Mucosa of rectum (tissue), 2 donors: ENCODE measurements at regions not wholly inside any gene's neighbourhood (a gene's known extent, or its start where the extent isn't known, plus 50 kb on each side); places are given as distances from the start of the nearest gene placed in this dataset.

ENCODE experiments used
- H3K27ac ChIP-seq, 2 donors: one replicate each; pipeline ENCODE4 v1.7.0; 2013; ENCODE audit warnings: inconsistent platforms in 2 of 2, low read depth in 2 of 2, low read length in 2 of 2
- H3K27me3 ChIP-seq, 2 donors: one replicate each; pipeline ENCODE4 v1.7.0; 2013; ENCODE audit warnings: low read length in 2 of 2; ENCODE audit not compliant: control insufficient read depth in 2 of 2, insufficient read depth in 2 of 2
- H3K36me3 ChIP-seq, 2 donors: one replicate each; pipeline ENCODE4 v1.7.0; 2013; ENCODE audit warnings: low read length in 2 of 2; ENCODE audit not compliant: control insufficient read depth in 2 of 2, insufficient read depth in 2 of 2
- H3K4me1 ChIP-seq, 2 donors: one replicate each; pipeline ENCODE4 v1.7.0; 2013; ENCODE audit warnings: low read length in 2 of 2, mild to moderate bottlenecking in 1 of 2; ENCODE audit not compliant: control insufficient read depth in 2 of 2, insufficient read depth in 2 of 2
- H3K4me3 ChIP-seq, 2 donors: one replicate each; pipeline ENCODE4 v1.7.0; 2013; ENCODE audit warnings: low read length in 2 of 2
- H3K9ac ChIP-seq, 2 donors: one replicate each; pipeline ENCODE4 v1.7.0; 2013; ENCODE audit warnings: low read length in 2 of 2, low read depth in 1 of 2, mild to moderate bottlenecking in 1 of 2
- H3K9me3 ChIP-seq, 2 donors: one replicate each; pipeline ENCODE4 v1.7.0; 2013; ENCODE audit warnings: low read length in 2 of 2; ENCODE audit not compliant: control insufficient read depth in 2 of 2
- donor health status: healthy.
- donor health status: Normal muscosa, but diverticular disease.

- no peaks in the 10 kb centered on the region for H3K27me3 ChIP-seq
- no peaks in the 10 kb centered on the region for H3K9me3 ChIP-seq
- H3K36me3 ChIP-seq: no peaks in the 10 kb centered on the region
- peaks cover 0 to 12% of the 10 kb centered on the region in 2 donors for H3K4me1 ChIP-seq
- no peak overlapping the region for H3K4me3 ChIP-seq
- no peak overlapping the region for H3K9ac ChIP-seq
- H3K27ac ChIP-seq: peak overlapping the region; percentile 5 to 26
These were observed 341.5 kb downstream of the BCOR start for GRCh38 chrX:39756086-39756883.

GRCh38 chrX:39757971-39758370 is 339.8 kb downstream of the BCOR start:
- Histone ChIP-seq H3K36me3 (no peaks in the 10 kb centered on the region), H3K4me1 (peaks cover 0 to 10% of the 10 kb centered on the region in 2 donors), H3K4me3 (no peak overlapping the region), H3K27ac (no peak overlapping the region), H3K27me3 (no peaks in the 10 kb centered on the region), H3K9ac (no peak overlapping the region), H3K9me3 (no peaks in the 10 kb centered on the region)

GRCh38 chrX:39758791-39759525 is 338.8 kb downstream of the BCOR start:
- Histone ChIP-seq H3K4me3 (no peak overlapping the region), H3K36me3 (no peaks in the 10 kb centered on the region), H3K9me3 (no peaks in the 10 kb centered on the region), H3K9ac (no peak overlapping the region), H3K27ac (no peak overlapping the region), H3K27me3 (no peaks in the 10 kb centered on the region), H3K4me1 (peaks cover 0 to 10% of the 10 kb centered on the region in 2 donors)

DNA sequence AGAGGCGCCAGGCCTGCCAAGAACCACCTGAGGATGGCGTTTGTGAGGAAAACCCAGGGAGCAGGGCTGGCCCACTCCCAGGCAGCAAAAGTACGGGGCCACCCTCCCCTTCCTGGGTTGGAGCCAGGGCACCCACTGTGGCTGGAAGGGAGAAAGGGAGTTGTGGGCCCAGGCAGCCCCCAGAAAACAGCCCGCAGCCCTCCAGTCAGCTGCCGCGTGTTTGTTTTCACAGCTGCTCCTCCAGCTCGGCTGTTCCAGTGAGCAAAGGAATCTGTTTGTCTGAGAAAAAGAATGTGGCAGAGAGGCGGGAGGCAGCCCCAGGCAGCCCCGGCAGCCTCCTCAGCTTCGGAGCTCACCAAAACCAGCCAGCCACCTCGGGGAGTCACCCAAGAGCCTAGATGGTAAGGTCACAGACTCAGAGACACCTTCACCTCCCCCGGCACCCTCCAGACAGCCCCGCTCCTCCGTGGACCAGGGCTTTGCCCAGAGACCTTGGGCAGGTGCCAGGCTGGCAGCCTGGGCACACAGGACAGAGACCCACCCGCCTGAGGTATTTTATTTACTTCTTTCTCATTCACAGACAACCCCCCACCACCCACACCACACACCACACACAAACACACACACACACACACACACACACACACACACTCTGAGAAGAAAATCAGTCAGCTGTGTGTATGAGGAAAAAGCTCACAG is 338.1 kb downstream of the BCOR start:
- no peaks in the 10 kb centered on the region for H3K36me3 ChIP-seq
- no peak overlapping the region for H3K4me3 ChIP-seq
- no peak overlapping the region for H3K9ac ChIP-seq
- no peak overlapping the region for H3K27ac ChIP-seq
- H3K4me1 ChIP-seq: peaks cover 0 to 10% of the 10 kb centered on the region in 2 donors
- no peaks in the 10 kb centered on the region for H3K9me3 ChIP-seq
- no peaks in the 10 kb centered on the region for H3K27me3 ChIP-seq

DNA sequence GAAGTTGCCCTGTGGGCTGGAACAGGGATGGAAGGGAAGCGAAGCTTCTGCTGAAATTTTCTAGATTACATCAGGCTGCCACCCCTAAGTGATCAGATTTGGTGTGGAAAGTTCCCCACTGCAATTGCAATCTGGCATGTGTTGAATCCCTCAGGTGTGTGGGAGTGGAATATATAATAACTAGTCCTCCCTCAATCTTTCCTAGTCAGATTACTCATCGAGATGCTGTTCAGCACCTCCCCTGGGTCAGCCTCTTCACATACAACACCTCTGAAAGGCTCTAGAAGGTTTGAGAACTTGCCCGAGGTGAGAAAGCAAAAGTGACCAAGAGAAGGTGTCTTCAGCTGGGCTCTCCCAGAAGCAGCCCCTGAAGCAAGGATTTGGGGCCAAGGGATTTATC is 336.8 kb downstream of the BCOR start:
- Histone ChIP-seq H3K9ac (no peak overlapping the region), H3K27me3 (peaks cover 0 to 3% of the 10 kb centered on the region in 2 donors), H3K27ac (no peak overlapping the region), H3K4me1 (peaks cover 0 to 8% of the 10 kb centered on the region in 2 donors), H3K36me3 (no peaks in the 10 kb centered on the region), H3K9me3 (no peaks in the 10 kb centered on the region), H3K4me3 (no peak overlapping the region)

DNA sequence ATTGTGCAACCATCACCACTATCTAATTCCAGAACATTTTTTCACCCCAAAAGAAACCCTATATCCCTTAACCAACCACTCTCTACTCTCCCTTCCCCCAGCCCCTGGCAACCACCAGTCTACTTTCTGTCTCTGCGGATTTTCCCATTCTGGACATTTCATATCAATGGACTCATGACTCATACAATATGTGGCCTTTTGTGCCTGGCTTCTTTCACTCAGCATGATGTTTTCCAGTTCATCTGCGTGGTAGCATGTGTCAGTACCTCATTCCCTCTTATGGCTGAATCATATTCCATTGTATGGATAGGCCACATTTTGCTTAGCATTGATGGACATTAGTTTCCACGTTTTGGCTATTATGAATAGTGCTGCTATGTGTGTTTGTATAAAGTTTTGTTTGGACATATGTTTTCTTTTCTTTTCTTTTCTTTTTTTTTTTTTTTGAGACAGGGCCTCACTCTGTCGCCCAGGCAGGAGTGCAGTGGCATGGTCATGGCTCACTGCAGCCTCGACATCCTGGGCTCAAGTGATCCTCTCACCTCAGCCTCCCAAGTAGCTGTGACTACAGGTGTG is 335.4 kb downstream of the BCOR start:
- H3K4me3 ChIP-seq: no peak overlapping the region
- no peaks in the 10 kb centered on the region for H3K36me3 ChIP-seq
- H3K9ac ChIP-seq: no peak overlapping the region
- H3K27ac ChIP-seq: no peak overlapping the region
- H3K27me3 ChIP-seq: peaks cover 0 to 3% of the 10 kb centered on the region in 2 donors
- H3K4me1 ChIP-seq: peaks cover 2 to 3% of the 10 kb centered on the region in 2 donors
- H3K9me3 ChIP-seq: no peaks in the 10 kb centered on the region

- Histone ChIP-seq H3K9me3 (no peaks in the 10 kb centered on the region), H3K4me1 (peaks cover 2 to 3% of the 10 kb centered on the region in 2 donors), H3K9ac (no peak overlapping the region), H3K4me3 (no peak overlapping the region), H3K36me3 (no peaks in the 10 kb centered on the region), H3K27me3 (peaks cover 0 to 3% of the 10 kb centered on the region in 2 donors), H3K27ac (no peak overlapping the region)
These were observed 333.3 kb downstream of the BCOR start for GRCh38 chrX:39764441-39764914.

- Histone ChIP-seq H3K27ac (no peak overlapping the region), H3K27me3 (peaks cover 0 to 3% of the 10 kb centered on the region in 2 donors), H3K36me3 (no peaks in the 10 kb centered on the region), H3K4me1 (peaks cover under 1 to 2% of the 10 kb centered on the region in 2 donors), H3K9ac (no peak overlapping the region), H3K4me3 (no peak overlapping the region), H3K9me3 (no peaks in the 10 kb centered on the region)
These were observed 332.4 kb downstream of the BCOR start for GRCh38 chrX:39765327-39765726.

DNA sequence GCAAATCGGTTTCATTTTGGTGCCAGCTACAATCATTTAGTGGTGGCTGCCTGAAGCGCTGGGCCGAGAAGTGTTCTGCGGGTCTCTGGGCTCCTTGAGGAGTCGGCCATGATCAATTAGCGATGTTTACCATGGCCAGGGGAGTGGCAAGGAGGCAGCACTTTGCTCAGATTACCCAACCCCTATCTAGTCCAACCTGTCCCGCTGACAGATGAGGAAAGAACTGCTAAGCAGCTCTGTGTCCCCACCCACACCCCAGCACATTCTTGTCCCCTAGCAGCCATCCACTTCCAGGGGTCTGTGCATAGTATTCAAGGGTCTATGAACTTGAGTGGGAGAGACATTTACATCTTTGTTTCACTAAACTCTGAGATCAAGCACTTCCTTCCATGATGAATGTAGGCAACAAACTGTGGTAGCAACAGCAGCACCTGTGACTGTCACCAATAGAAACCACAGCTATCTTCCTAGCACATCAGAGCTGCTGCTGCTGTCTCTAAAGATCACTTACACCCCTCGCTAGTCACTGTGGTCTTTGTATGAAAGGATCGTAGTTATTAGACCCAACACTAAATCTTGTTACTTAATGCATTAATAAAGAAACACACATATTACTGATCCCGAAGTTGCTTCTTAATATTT is 331.6 kb downstream of the BCOR start:
- no peak overlapping the region for H3K9ac ChIP-seq
- no peaks in the 10 kb centered on the region for H3K36me3 ChIP-seq
- H3K27ac ChIP-seq: no peak overlapping the region
- peaks cover 0 to 3% of the 10 kb centered on the region in 2 donors for H3K27me3 ChIP-seq
- peaks cover 0 to 2% of the 10 kb centered on the region in 2 donors for H3K4me1 ChIP-seq
- no peaks in the 10 kb centered on the region for H3K9me3 ChIP-seq
- H3K4me3 ChIP-seq: no peak overlapping the region
